IPS-15b (cell line): ENCODE measurements at regions not wholly inside any gene's neighbourhood (a gene's known extent, or its start where the extent isn't known, plus 50 kb on each side); places are given as distances from the start of the nearest gene placed in this dataset.
"Not testable (repeated sequence)": the region's sequence is repeated elsewhere in the genome, so short reads cannot be mapped to it uniquely, and the experiment has no call there.

Experiments used
- H3K27me3 ChIP-seq: one replicate; pipeline ENCODE4 v1.6.1; 2013; ENCODE audit warnings: low read length; ENCODE audit not compliant: control insufficient read depth, insufficient read depth
- H3K36me3 ChIP-seq: one replicate; pipeline ENCODE4 v1.6.1; 2013; ENCODE audit warnings: low read length; ENCODE audit not compliant: control insufficient read depth, insufficient read depth
- H3K4me1 ChIP-seq: one replicate; pipeline ENCODE4 v1.6.1; 2013; ENCODE audit warnings: mild to moderate bottlenecking, low read length; ENCODE audit not compliant: control insufficient read depth, insufficient read depth
- H3K4me3 ChIP-seq: one replicate; pipeline ENCODE4 v1.5.1; 2013; ENCODE audit warnings: low read depth, low read length
- H3K9ac ChIP-seq: one replicate; pipeline ENCODE4 v1.6.1; 2013; ENCODE audit warnings: low read depth, mild to moderate bottlenecking, low read length
- H3K9me3 ChIP-seq: one replicate; pipeline ENCODE4 v1.6.1; 2013; ENCODE audit warnings: mild to moderate bottlenecking, low read length; ENCODE audit not compliant: control insufficient read depth, insufficient read depth

- Histone ChIP-seq H3K4me3 (no peak overlapping the region), H3K4me1 (no peaks in the 10 kb centered on the region), H3K36me3 (no peaks in the 10 kb centered on the region), H3K9ac (no peak overlapping the region), H3K27me3 (no peaks in the 10 kb centered on the region), H3K9me3 (no peaks in the 10 kb centered on the region)
Observed at GRCh38 chr3:14262867-14263266, 84.2 kb downstream of the LSM3 start.

- H3K4me1 ChIP-seq, result no peaks in the 10 kb centered on the region
Observed at GRCh38 chr3:14263317-14264005, 84.8 kb downstream of the LSM3 start.

GRCh38 chr3:14265246-14265962 is 86.8 kb downstream of the LSM3 start:
- Histone ChIP-seq H3K4me3 (no peak overlapping the region), H3K4me1 (no peaks in the 10 kb centered on the region), H3K27me3 (no peaks in the 10 kb centered on the region), H3K9ac (no peak overlapping the region), H3K36me3 (no peaks in the 10 kb centered on the region), H3K9me3 (no peaks in the 10 kb centered on the region)

More at GRCh38 chr3:14263317-14264005, 84.8 kb downstream of the LSM3 start:
- no peaks in the 10 kb centered on the region for H3K27me3 ChIP-seq
- no peak overlapping the region for H3K9ac ChIP-seq
- H3K36me3 ChIP-seq, result no peaks in the 10 kb centered on the region
- H3K9me3 ChIP-seq, result no peaks in the 10 kb centered on the region
- H3K4me3 ChIP-seq, result no peak overlapping the region

- no peaks in the 10 kb centered on the region for H3K9me3 ChIP-seq
- H3K27me3 ChIP-seq, result no peaks in the 10 kb centered on the region
- no peak overlapping the region for H3K4me3 ChIP-seq
- no peaks in the 10 kb centered on the region for H3K36me3 ChIP-seq
- no peak overlapping the region for H3K9ac ChIP-seq
- no peaks in the 10 kb centered on the region for H3K4me1 ChIP-seq
Observed at GRCh38 chr3:14266361-14266760, 87.7 kb downstream of the LSM3 start.

- Histone ChIP-seq H3K4me3 (no peak overlapping the region), H3K36me3 (no peaks in the 10 kb centered on the region), H3K9ac (no peak overlapping the region), H3K27me3 (no peaks in the 10 kb centered on the region), H3K4me1 (peaks cover 2% of the 10 kb centered on the region), H3K9me3 (no peaks in the 10 kb centered on the region)
Observed at GRCh38 chr3:14267976-14268375, 89.4 kb downstream of the LSM3 start.

GRCh38 chr3:14268897-14269296 is 90.3 kb downstream of the LSM3 start:
- no peaks in the 10 kb centered on the region for H3K27me3 ChIP-seq
- no peak overlapping the region for H3K9ac ChIP-seq
- H3K4me3 ChIP-seq, result no peak overlapping the region
- peaks cover 6% of the 10 kb centered on the region for H3K4me1 ChIP-seq
- no peaks in the 10 kb centered on the region for H3K9me3 ChIP-seq
- H3K36me3 ChIP-seq, result no peaks in the 10 kb centered on the region

- peak overlapping the region; percentile 26 for H3K9ac ChIP-seq
- H3K9me3 ChIP-seq, H3K36me3 ChIP-seq, H3K4me3 ChIP-seq, H3K27me3 ChIP-seq, H3K4me1 ChIP-seq: not testable (repeated sequence)
Observed at GRCh38 chr3:14272041-14272958, 93.7 kb downstream of the LSM3 start.

- not testable (repeated sequence) for H3K9me3 ChIP-seq, H3K9ac ChIP-seq, H3K36me3 ChIP-seq
Observed at GRCh38 chr3:14272959-14273560, 94.4 kb downstream of the LSM3 start.

GRCh38 chr3:14273901-14274611 is 95.4 kb downstream of the LSM3 start:
- H3K4me3 ChIP-seq, result no peak overlapping the region
- H3K4me1 ChIP-seq, result peaks cover 10% of the 10 kb centered on the region
- no peaks in the 10 kb centered on the region for H3K36me3 ChIP-seq
- H3K9me3 ChIP-seq, result no peaks in the 10 kb centered on the region
- peak overlapping the region; percentile 41 for H3K9ac ChIP-seq
- no peaks in the 10 kb centered on the region for H3K27me3 ChIP-seq

More at GRCh38 chr3:14272959-14273560, 94.4 kb downstream of the LSM3 start:
- not testable (repeated sequence) for H3K27me3 ChIP-seq, H3K4me3 ChIP-seq, H3K4me1 ChIP-seq

GRCh38 chr3:14274612-14274936 is 96.0 kb downstream of the LSM3 start:
- Histone ChIP-seq H3K27me3 (no peaks in the 10 kb centered on the region), H3K9me3 (no peaks in the 10 kb centered on the region), H3K4me1 (peaks cover 10% of the 10 kb centered on the region), H3K36me3 (no peaks in the 10 kb centered on the region), H3K9ac (no peak overlapping the region), H3K4me3 (no peak overlapping the region)
